ENCODE measurements at regions not wholly inside any gene's neighbourhood (a gene's known extent, or its start where the extent isn't known, plus 50 kb on each side); places are given as distances from the start of the nearest gene placed in this dataset.

GRCh38 chr18:76255070-76255683, 239.9 kb downstream of the ZNF516 start:
- POLR2A ChIA-PET: no interaction called here
- no peak overlapping the region for H3K27ac ChIP-seq (ENCODE audit: insufficient read depth in 1 of 2, low read depth in 1 of 2, low read length in 2 of 2, poor library complexity in 1 of 2, severe bottlenecking in 2 of 2)
- H3K9me3 ChIP-seq (ENCODE audit: control extremely low read depth in 1 of 5, control insufficient read depth in 4 of 5, insufficient read depth in 2 of 5, low read depth in 1 of 5, low read length in 4 of 5): no peaks in the 10 kb centered on the region
- H3K36me3 ChIP-seq (ENCODE audit: control insufficient read depth in 4 of 4, insufficient read depth in 4 of 4, low read length in 3 of 4): no peaks in the 10 kb centered on the region
- DNase-seq: no peak
- 94% methylated on average over 21 of the region's 23 CpGs for WGBS (ENCODE audit: insufficient coverage)
- no peaks in the 10 kb centered on the region for H3K4me1 ChIP-seq (ENCODE audit: control extremely low read depth in 1 of 4, control insufficient read depth in 4 of 4, insufficient read depth in 4 of 4, low read length in 3 of 4)
- peaks cover 0 to 4% (median 0%) of the 10 kb centered on the region in 5 experiments for H3K27me3 ChIP-seq (replicated peaks in 2 of 5; ENCODE audit: control insufficient read depth in 4 of 5, insufficient read depth in 5 of 5, low read length in 4 of 5)
- no peak overlapping the region for H3K4me3 ChIP-seq (ENCODE audit: control insufficient read depth in 1 of 7, extremely low read depth in 1 of 7, insufficient read depth in 4 of 7, low read depth in 2 of 7, low read length in 6 of 7)
- CTCF ChIA-PET: interaction anchor here (0.9 kb wide), 1 partner anchor 445 kb away, joined by 3 read pairs; no protein-coding TSS in a partner anchor

GRCh38 chr18:76252880-76253279, 242.2 kb downstream of the ZNF516 start:
- 46% methylated on average over 3 of the region's 3 CpGs for WGBS (ENCODE audit: insufficient coverage)
- POLR2A ChIA-PET: no interaction called here
- H3K27ac ChIP-seq (ENCODE audit: insufficient read depth in 1 of 2, low read depth in 1 of 2, low read length in 2 of 2, poor library complexity in 1 of 2, severe bottlenecking in 2 of 2): no peak overlapping the region
- peak in 2 of 3 donors; percentile 22 to 27 for DNase-seq
- H3K36me3 ChIP-seq (ENCODE audit: control insufficient read depth in 4 of 4, insufficient read depth in 4 of 4, low read length in 3 of 4): no peaks in the 10 kb centered on the region
- CTCF ChIA-PET: interaction anchor here (1.2 kb wide), 1 partner anchor 11 kb away, joined by 4 read pairs; no protein-coding TSS in a partner anchor
- no peaks in the 10 kb centered on the region for H3K9me3 ChIP-seq (ENCODE audit: control extremely low read depth in 1 of 5, control insufficient read depth in 4 of 5, insufficient read depth in 2 of 5, low read depth in 1 of 5, low read length in 4 of 5)
- H3K4me3 ChIP-seq (ENCODE audit: control insufficient read depth in 1 of 7, extremely low read depth in 1 of 7, insufficient read depth in 4 of 7, low read depth in 2 of 7, low read length in 6 of 7): no peak overlapping the region
- H3K4me1 ChIP-seq (ENCODE audit: control extremely low read depth in 1 of 4, control insufficient read depth in 4 of 4, insufficient read depth in 4 of 4, low read length in 3 of 4): no peaks in the 10 kb centered on the region
- H3K27me3 ChIP-seq (replicated peaks in 2 of 5; ENCODE audit: control insufficient read depth in 4 of 5, insufficient read depth in 5 of 5, low read length in 4 of 5): peaks cover 0 to 4% (median 0%) of the 10 kb centered on the region in 5 experiments

DNA sequence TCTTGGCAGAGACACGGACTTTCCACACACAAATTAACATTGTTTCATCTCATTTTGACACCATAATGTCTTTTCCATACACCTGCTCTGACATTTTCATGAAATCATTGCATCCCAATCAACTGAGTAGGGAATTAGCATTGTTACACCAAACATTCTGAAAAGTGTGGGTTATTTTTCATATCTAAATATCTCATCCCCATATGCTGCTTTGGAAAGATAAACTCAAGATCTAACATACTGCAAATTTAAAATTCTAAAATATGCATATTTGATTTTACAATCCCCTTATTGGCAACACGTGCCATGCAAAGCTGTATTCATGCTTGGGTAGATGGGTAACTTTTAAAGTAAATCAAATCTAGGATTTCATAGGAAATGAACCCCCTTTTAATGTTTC, 242.9 kb downstream of the ZNF516 start:
- Histone ChIP-seq H3K27ac (ENCODE audit: insufficient read depth in 1 of 2, low read depth in 1 of 2, low read length in 2 of 2, poor library complexity in 1 of 2, severe bottlenecking in 2 of 2) (no peak overlapping the region), H3K4me1 (ENCODE audit: control extremely low read depth in 1 of 4, control insufficient read depth in 4 of 4, insufficient read depth in 4 of 4, low read length in 3 of 4) (no peaks in the 10 kb centered on the region), H3K36me3 (ENCODE audit: control insufficient read depth in 4 of 4, insufficient read depth in 4 of 4, low read length in 3 of 4) (no peaks in the 10 kb centered on the region), H3K4me3 (ENCODE audit: control insufficient read depth in 1 of 7, extremely low read depth in 1 of 7, insufficient read depth in 4 of 7, low read depth in 2 of 7, low read length in 6 of 7) (no peak overlapping the region), H3K9me3 (ENCODE audit: control extremely low read depth in 1 of 5, control insufficient read depth in 4 of 5, insufficient read depth in 2 of 5, low read depth in 1 of 5, low read length in 4 of 5) (no peaks in the 10 kb centered on the region), H3K27me3 (replicated peaks in 2 of 5; ENCODE audit: control insufficient read depth in 4 of 5, insufficient read depth in 5 of 5, low read length in 4 of 5) (peaks cover 0 to 4% (median 0%) of the 10 kb centered on the region in 5 experiments)
- ChIA-PET CTCF (no interaction called here), POLR2A (no interaction called here)
- DNase-seq: no peak
- no CpG with 5 or more reads among the region's 2 CpGs for WGBS (ENCODE audit: insufficient coverage)

- CTCF ChIA-PET: no interaction called here
- POLR2A ChIA-PET: no interaction called here
Measured at GRCh38 chr18:76251691-76252090, 243.4 kb downstream of the ZNF516 start.

DNA sequence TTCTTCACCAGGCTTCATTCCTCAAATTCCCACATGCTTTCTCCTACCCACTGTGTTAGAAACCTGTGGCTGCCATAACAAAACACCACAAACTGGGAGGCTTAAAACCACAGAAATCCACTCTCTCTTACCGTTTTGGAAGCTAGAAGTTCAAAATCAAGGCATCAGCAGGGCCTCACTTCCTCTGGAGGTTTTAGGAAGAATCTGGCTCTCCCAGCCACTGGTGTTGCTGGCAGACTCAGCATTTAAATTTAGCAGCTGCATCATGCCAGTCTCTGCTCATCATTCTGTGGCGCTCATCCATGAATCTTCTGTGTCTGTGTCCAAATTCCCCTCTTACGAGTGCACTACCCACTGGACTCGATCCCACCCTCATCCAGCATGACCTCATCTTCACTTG, 248.5 kb downstream of the ZNF516 start:
- no peaks in the 10 kb centered on the region for H3K27me3 ChIP-seq (replicated peaks in 2 of 5; ENCODE audit: control insufficient read depth in 4 of 5, insufficient read depth in 5 of 5, low read length in 4 of 5)
- H3K36me3 ChIP-seq (ENCODE audit: control insufficient read depth in 4 of 4, insufficient read depth in 4 of 4, low read length in 3 of 4): no peaks in the 10 kb centered on the region
- H3K4me1 ChIP-seq (ENCODE audit: control extremely low read depth in 1 of 4, control insufficient read depth in 4 of 4, insufficient read depth in 4 of 4, low read length in 3 of 4): no peaks in the 10 kb centered on the region
- H3K27ac ChIP-seq (ENCODE audit: insufficient read depth in 1 of 2, low read depth in 1 of 2, low read length in 2 of 2, poor library complexity in 1 of 2, severe bottlenecking in 2 of 2): no peak overlapping the region
- whole genome bisulfite sequencing (ENCODE audit: insufficient coverage): 70% methylated on average over 3 of the region's 4 CpGs
- peaks cover 0 to 2% (median 0%) of the 10 kb centered on the region in 5 experiments for H3K9me3 ChIP-seq (ENCODE audit: control extremely low read depth in 1 of 5, control insufficient read depth in 4 of 5, insufficient read depth in 2 of 5, low read depth in 1 of 5, low read length in 4 of 5)
- no peak overlapping the region for H3K4me3 ChIP-seq (ENCODE audit: control insufficient read depth in 1 of 7, extremely low read depth in 1 of 7, insufficient read depth in 4 of 7, low read depth in 2 of 7, low read length in 6 of 7)
- ChIA-PET CTCF (no interaction called here), POLR2A (no interaction called here)
- DNase-seq: no peak

More at GRCh38 chr18:76251691-76252090, 243.4 kb downstream of the ZNF516 start:
- Histone ChIP-seq H3K4me1 (ENCODE audit: control extremely low read depth in 1 of 4, control insufficient read depth in 4 of 4, insufficient read depth in 4 of 4, low read length in 3 of 4) (no peaks in the 10 kb centered on the region), H3K9me3 (ENCODE audit: control extremely low read depth in 1 of 5, control insufficient read depth in 4 of 5, insufficient read depth in 2 of 5, low read depth in 1 of 5, low read length in 4 of 5) (no peaks in the 10 kb centered on the region), H3K27ac (ENCODE audit: insufficient read depth in 1 of 2, low read depth in 1 of 2, low read length in 2 of 2, poor library complexity in 1 of 2, severe bottlenecking in 2 of 2) (no peak overlapping the region), H3K36me3 (ENCODE audit: control insufficient read depth in 4 of 4, insufficient read depth in 4 of 4, low read length in 3 of 4) (no peaks in the 10 kb centered on the region), H3K27me3 (replicated peaks in 2 of 5; ENCODE audit: control insufficient read depth in 4 of 5, insufficient read depth in 5 of 5, low read length in 4 of 5) (peaks cover 0 to 4% (median 0%) of the 10 kb centered on the region in 5 experiments), H3K4me3 (ENCODE audit: control insufficient read depth in 1 of 7, extremely low read depth in 1 of 7, insufficient read depth in 4 of 7, low read depth in 2 of 7, low read length in 6 of 7) (no peak overlapping the region)
- no peak for DNase-seq
- WGBS (ENCODE audit: insufficient coverage): 69% methylated on average over 11 of the region's 11 CpGs

GRCh38 chr18:76234676-76235060, 260.4 kb downstream of the ZNF516 start:
- H3K4me1 ChIP-seq (ENCODE audit: control extremely low read depth in 1 of 4, control insufficient read depth in 4 of 4, insufficient read depth in 4 of 4, low read length in 3 of 4): no peaks in the 10 kb centered on the region
- ChIA-PET POLR2A (no interaction called here), CTCF (no interaction called here)
- no peak for DNase-seq
- no peaks in the 10 kb centered on the region for H3K36me3 ChIP-seq (ENCODE audit: control insufficient read depth in 4 of 4, insufficient read depth in 4 of 4, low read length in 3 of 4)
- WGBS (ENCODE audit: insufficient coverage): 99% methylated on average over 12 of the region's 12 CpGs
- H3K9me3 ChIP-seq (ENCODE audit: control extremely low read depth in 1 of 5, control insufficient read depth in 4 of 5, insufficient read depth in 2 of 5, low read depth in 1 of 5, low read length in 4 of 5): peaks cover 0 to 8% (median 0%) of the 10 kb centered on the region in 5 experiments
- no peak overlapping the region for H3K27ac ChIP-seq (ENCODE audit: insufficient read depth in 1 of 2, low read depth in 1 of 2, low read length in 2 of 2, poor library complexity in 1 of 2, severe bottlenecking in 2 of 2)
- no peak overlapping the region for H3K4me3 ChIP-seq (ENCODE audit: control insufficient read depth in 1 of 7, extremely low read depth in 1 of 7, insufficient read depth in 4 of 7, low read depth in 2 of 7, low read length in 6 of 7)
- peaks cover 0 to 5% (median 0%) of the 10 kb centered on the region in 5 experiments for H3K27me3 ChIP-seq (replicated peaks in 2 of 5; ENCODE audit: control insufficient read depth in 4 of 5, insufficient read depth in 5 of 5, low read length in 4 of 5)

DNA sequence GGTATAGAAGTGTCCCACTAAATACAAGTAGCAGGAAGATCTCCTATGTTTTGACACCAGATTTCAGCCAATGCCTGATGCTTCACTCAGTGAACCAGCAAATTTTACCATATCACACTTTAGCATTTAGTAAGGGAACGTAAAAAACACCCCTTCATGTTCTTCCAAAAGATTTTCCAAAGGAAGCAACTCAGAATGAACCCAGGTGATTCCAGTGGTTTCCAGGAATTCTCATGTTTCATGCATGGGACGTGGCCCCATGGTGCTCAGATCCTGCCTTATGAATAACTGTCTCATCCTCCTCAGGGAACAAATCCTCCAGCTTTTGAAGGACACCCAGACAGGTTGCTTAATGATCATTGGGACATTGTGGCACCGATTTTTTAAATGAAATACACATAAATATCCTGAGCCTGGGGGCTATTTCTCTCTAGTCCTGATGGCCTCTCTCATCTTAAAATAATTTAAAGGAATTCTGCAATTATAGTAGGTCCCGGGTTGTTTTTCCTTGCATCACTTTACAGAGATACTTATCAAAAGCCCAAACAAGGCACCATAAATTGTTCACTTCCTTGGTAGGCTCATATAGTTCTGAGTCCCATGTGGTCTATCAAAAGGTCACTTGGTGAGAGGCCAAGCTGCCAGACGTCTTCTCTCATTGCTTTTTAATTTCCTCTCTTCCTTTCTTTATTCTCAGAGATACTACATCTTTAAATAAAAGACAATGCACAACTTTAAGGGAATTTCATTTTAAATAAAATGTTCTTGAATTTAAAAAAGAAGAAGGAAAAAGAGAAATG, 261.0 kb downstream of the ZNF516 start:
- no peak overlapping the region for H3K27ac ChIP-seq (ENCODE audit: insufficient read depth in 1 of 2, low read depth in 1 of 2, low read length in 2 of 2, poor library complexity in 1 of 2, severe bottlenecking in 2 of 2)
- 58% methylated on average over 3 of the region's 5 CpGs for WGBS (ENCODE audit: insufficient coverage)
- no peak for DNase-seq
- ChIA-PET POLR2A (no interaction called here), CTCF (interaction anchor here (0.5 kb wide), 1 partner anchor 459 kb away, joined by 3 read pairs; no protein-coding TSS in a partner anchor)
- peaks cover 0 to 8% (median 0%) of the 10 kb centered on the region in 5 experiments for H3K9me3 ChIP-seq (ENCODE audit: control extremely low read depth in 1 of 5, control insufficient read depth in 4 of 5, insufficient read depth in 2 of 5, low read depth in 1 of 5, low read length in 4 of 5)
- H3K4me3 ChIP-seq (ENCODE audit: control insufficient read depth in 1 of 7, extremely low read depth in 1 of 7, insufficient read depth in 4 of 7, low read depth in 2 of 7, low read length in 6 of 7): no peak overlapping the region
- no peaks in the 10 kb centered on the region for H3K36me3 ChIP-seq (ENCODE audit: control insufficient read depth in 4 of 4, insufficient read depth in 4 of 4, low read length in 3 of 4)
- H3K27me3 ChIP-seq (replicated peaks in 2 of 5; ENCODE audit: control insufficient read depth in 4 of 5, insufficient read depth in 5 of 5, low read length in 4 of 5): peaks cover 0 to 5% (median 0%) of the 10 kb centered on the region in 5 experiments
- no peaks in the 10 kb centered on the region for H3K4me1 ChIP-seq (ENCODE audit: control extremely low read depth in 1 of 4, control insufficient read depth in 4 of 4, insufficient read depth in 4 of 4, low read length in 3 of 4)

Measured in common myeloid progenitor, CD34-positive (primary cell).